GM12878 (cell line): ENCODE measurements at regions not wholly inside any gene's neighbourhood (a gene's known extent, or its start where the extent isn't known, plus 50 kb on each side); places are given as distances from the start of the nearest gene placed in this dataset.

Source experiments
- ATF3 ChIP-seq: IDR thresholded peaks from 2 replicates; pipeline ENCODE4 v1.6.1; 2011; ENCODE audit warnings: low read depth, mild to moderate bottlenecking, low read length, moderate library complexity, borderline replicate concordance; ENCODE audit errors: extremely low read depth
- CBFB ChIP-seq: IDR thresholded peaks from 2 replicates; pipeline ENCODE4 v1.6.1; 2016; ENCODE audit warnings: antibody characterized with exemption, low read depth
- CBX3 ChIP-seq: fragments of 200-600 bp; sonication (generic); IDR thresholded peaks from 2 replicates; pipeline ENCODE4 v1.6.1; 2016; ENCODE audit warnings: low read depth, borderline replicate concordance
- KDM1A ChIP-seq: fragments of 200-600 bp; sonication (generic); IDR thresholded peaks from 2 replicates; pipeline ENCODE4 v1.6.1; 2016; ENCODE audit warnings: borderline replicate concordance
- POLR2A ChIP-seq: IDR thresholded peaks from 2 replicates; pipeline ENCODE4 v1.6.1; 2011; ENCODE audit warnings: low read depth, mild to moderate bottlenecking, low read length
- POLR2AphosphoS5 ChIP-seq: IDR thresholded peaks from 2 replicates; pipeline ENCODE4 v1.6.1; 2011; ENCODE audit warnings: mild to moderate bottlenecking, low read length, inconsistent platforms
- RAD21 ChIP-seq: IDR thresholded peaks from 2 replicates; pipeline ENCODE4 v1.6.1; 2011; ENCODE audit warnings: mild to moderate bottlenecking, low read depth, low read length, moderate library complexity; ENCODE audit not compliant: insufficient read depth
- RCOR1 ChIP-seq: conservative IDR thresholded peaks from 2 replicates; pipeline ENCODE4 v1.6.1; 2012; ENCODE audit warnings: low read depth, low read length, improper control_type of control experiment
- SMARCA5 ChIP-seq: fragments of 450-650 bp; IDR thresholded peaks from 2 replicates; pipeline ENCODE4 v1.6.1; 2017; ENCODE audit warnings: mild to moderate bottlenecking
- SREBF2 ChIP-seq: IDR thresholded peaks from 2 replicates; pipeline ENCODE4 v1.6.1; 2012; ENCODE audit warnings: mild to moderate bottlenecking, low read length
- TCF12 ChIP-seq: IDR thresholded peaks from 2 replicates; pipeline ENCODE4 v1.6.1; 2011; ENCODE audit warnings: low read depth, mild to moderate bottlenecking, low read length
- TF ChIP-seq, protein P1 (sequence below): fragments of 450-650 bp; IDR thresholded peaks from 2 replicates; pipeline ENCODE4 v1.6.1; 2017; ENCODE audit warnings: mild to moderate bottlenecking, low read depth, inconsistent platforms; ENCODE audit not compliant: poor library complexity, severe bottlenecking

GRCh38 chr2:176747506-176747905, 465.1 kb upstream of the HNRNPA3 start:
- TF ChIP-seq TCF12, result no peak
- no peak for TF ChIP-seq KDM1A
- no peak for TF ChIP-seq POLR2AphosphoS5
- no peak for TF ChIP-seq SMARCA5
- TF ChIP-seq CBX3, result no peak
- TF ChIP-seq RCOR1, result no peak
- TF ChIP-seq ATF3, result no peak
- no peak for TF ChIP-seq SREBF2
- no peak for TF ChIP-seq POLR2A
- no peak for TF ChIP-seq CBFB
- TF ChIP-seq RAD21, result no peak
- TF ChIP-seq, protein P1, sequence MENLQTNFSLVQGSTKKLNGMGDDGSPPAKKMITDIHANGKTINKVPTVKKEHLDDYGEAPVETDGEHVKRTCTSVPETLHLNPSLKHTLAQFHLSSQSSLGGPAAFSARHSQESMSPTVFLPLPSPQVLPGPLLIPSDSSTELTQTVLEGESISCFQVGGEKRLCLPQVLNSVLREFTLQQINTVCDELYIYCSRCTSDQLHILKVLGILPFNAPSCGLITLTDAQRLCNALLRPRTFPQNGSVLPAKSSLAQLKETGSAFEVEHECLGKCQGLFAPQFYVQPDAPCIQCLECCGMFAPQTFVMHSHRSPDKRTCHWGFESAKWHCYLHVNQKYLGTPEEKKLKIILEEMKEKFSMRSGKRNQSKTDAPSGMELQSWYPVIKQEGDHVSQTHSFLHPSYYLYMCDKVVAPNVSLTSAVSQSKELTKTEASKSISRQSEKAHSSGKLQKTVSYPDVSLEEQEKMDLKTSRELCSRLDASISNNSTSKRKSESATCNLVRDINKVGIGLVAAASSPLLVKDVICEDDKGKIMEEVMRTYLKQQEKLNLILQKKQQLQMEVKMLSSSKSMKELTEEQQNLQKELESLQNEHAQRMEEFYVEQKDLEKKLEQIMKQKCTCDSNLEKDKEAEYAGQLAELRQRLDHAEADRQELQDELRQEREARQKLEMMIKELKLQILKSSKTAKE, result no peak
